ENCODE measurements at regions not wholly inside any gene's neighbourhood (a gene's known extent, or its start where the extent isn't known, plus 50 kb on each side); places are given as distances from the start of the nearest gene placed in this dataset.

DNA sequence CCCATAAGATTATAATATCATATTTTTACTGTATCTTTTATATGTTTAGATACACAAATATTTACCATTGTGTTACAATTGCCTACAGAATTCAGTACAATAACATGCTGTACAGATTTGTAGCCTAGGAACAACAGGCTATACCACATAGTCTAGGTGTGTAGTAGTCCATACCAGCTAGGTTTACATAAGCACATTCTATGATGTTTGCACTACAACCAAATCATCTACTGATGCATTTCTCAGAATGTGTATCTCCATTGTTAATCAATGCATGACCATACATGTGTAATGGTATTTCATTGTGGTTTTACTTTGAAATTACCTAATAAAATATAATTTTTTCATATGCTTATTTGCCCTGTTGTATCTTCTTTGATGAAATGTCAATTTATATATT, 288.1 kb upstream of the PCDH10 start:
- Histone ChIP-seq H3K4me3 (no peak overlapping the region), H3K27ac (no peak overlapping the region), H3K27me3 (replicated peaks in 1 of 7) (no peaks in the 10 kb centered on the region), H3K9me3 (no peaks in the 10 kb centered on the region), H3K4me1 (no peaks in the 10 kb centered on the region), H3K36me3 (no peaks in the 10 kb centered on the region)
- no peak for TF ChIP-seq POLR2AphosphoS5 (IDR thresholded peaks at IDR 0.05)
- TF ChIP-seq CTCF (IDR thresholded peaks at IDR 0.05 in 8 of 11, conservative IDR thresholded peaks at IDR 0.05 in 3 of 11), result no peak
- TF ChIP-seq POLR2A (IDR thresholded peaks at IDR 0.05), result no peak
- DNase-seq, result no peak
- intact Hi-C loops (cut with DNase I; ENCODE audit: low total_unique reads), result no loop called here

- no peaks in the 10 kb centered on the region for H3K27me3 ChIP-seq (replicated peaks in 1 of 7)
- intact Hi-C loops (cut with DNase I; ENCODE audit: low total_unique reads), result no loop called here
Observed at GRCh38 chr4:132863619-132864018, 285.5 kb upstream of the PCDH10 start.

GRCh38 chr4:132865458-132865857, 283.6 kb upstream of the PCDH10 start:
- no peak for TF ChIP-seq POLR2AphosphoS5 (IDR thresholded peaks at IDR 0.05)
- no peak for TF ChIP-seq CTCF (IDR thresholded peaks at IDR 0.05 in 8 of 11, conservative IDR thresholded peaks at IDR 0.05 in 3 of 11)
- TF ChIP-seq POLR2A (IDR thresholded peaks at IDR 0.05), result no peak
- no peak overlapping the region for H3K27ac ChIP-seq
- H3K4me3 ChIP-seq, result no peak overlapping the region
- no peaks in the 10 kb centered on the region for H3K4me1 ChIP-seq
- DNase-seq, result no peak
- intact Hi-C loops (cut with DNase I; ENCODE audit: low total_unique reads), result no loop called here
- 76 to 94% (median 85%) methylated on average over 1 of the region's 1 CpG for WGBS, 5 donors
- peaks cover 0 to 8% (median 0%) of the 10 kb centered on the region in 8 donors for H3K9me3 ChIP-seq
- no peaks in the 10 kb centered on the region for H3K27me3 ChIP-seq (replicated peaks in 1 of 7)
- no peaks in the 10 kb centered on the region for H3K36me3 ChIP-seq

More at GRCh38 chr4:132863619-132864018, 285.5 kb upstream of the PCDH10 start:
- Histone ChIP-seq H3K4me1 (no peaks in the 10 kb centered on the region), H3K36me3 (no peaks in the 10 kb centered on the region), H3K9me3 (peaks cover 0 to 8% (median 0%) of the 10 kb centered on the region in 8 donors), H3K4me3 (no peak overlapping the region), H3K27ac (no peak overlapping the region)
- no peak for TF ChIP-seq POLR2A (IDR thresholded peaks at IDR 0.05)
- no peak for TF ChIP-seq CTCF (IDR thresholded peaks at IDR 0.05 in 8 of 11, conservative IDR thresholded peaks at IDR 0.05 in 3 of 11)
- no peak for TF ChIP-seq POLR2AphosphoS5 (IDR thresholded peaks at IDR 0.05)
- 87 to 94% (median 93%) methylated on average over 1 of the region's 1 CpG for WGBS, 5 donors
- DNase-seq, result no peak

DNA sequence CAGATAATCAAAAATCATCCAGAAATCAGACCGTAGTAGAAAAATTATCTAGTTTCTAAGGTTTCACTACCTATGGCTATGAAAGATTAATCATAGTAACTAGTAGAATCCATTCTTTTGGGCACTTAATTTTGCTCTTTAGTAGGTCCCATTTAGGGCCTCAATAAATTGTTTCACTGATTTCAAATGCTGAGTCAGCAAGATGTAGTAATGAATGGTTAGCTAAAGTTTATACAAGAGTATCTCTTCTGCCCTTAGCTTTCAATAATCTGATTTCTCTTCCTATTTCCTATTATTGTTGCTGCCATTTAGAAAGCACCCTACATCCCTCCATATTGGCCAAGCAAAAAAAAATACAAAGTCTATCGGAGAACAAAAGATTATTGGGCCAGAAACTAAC, 283.2 kb upstream of the PCDH10 start:
- Histone ChIP-seq H3K4me3 (no peak overlapping the region), H3K9me3 (peaks cover 0 to 11% (median under 1%) of the 10 kb centered on the region in 8 donors), H3K27ac (no peak overlapping the region), H3K36me3 (no peaks in the 10 kb centered on the region), H3K27me3 (replicated peaks in 1 of 7) (no peaks in the 10 kb centered on the region), H3K4me1 (no peaks in the 10 kb centered on the region)
- whole genome bisulfite sequencing, 5 donors, result 81 to 94% (median 87%) methylated on average over 2 of the region's 2 CpGs
- DNase-seq, result no peak
- TF ChIP-seq POLR2AphosphoS5 (IDR thresholded peaks at IDR 0.05), result no peak
- no peak for TF ChIP-seq POLR2A (IDR thresholded peaks at IDR 0.05)
- no peak for TF ChIP-seq CTCF (IDR thresholded peaks at IDR 0.05 in 8 of 11, conservative IDR thresholded peaks at IDR 0.05 in 3 of 11)
- intact Hi-C loops (cut with DNase I; ENCODE audit: low total_unique reads), result no loop called here

Data from spleen (tissue), 11 donors.